Peyer's patch (tissue), 4 donors: ENCODE measurements at regions not wholly inside any gene's neighbourhood (a gene's known extent, or its start where the extent isn't known, plus 50 kb on each side); places are given as distances from the start of the nearest gene placed in this dataset.

Experiments
- POLR2A ChIP-seq, 2 donors: fragments of 450-650 bp; IDR thresholded peaks; one replicate each; pipeline ENCODE4 v1.5.1; 2017; ENCODE audit warnings: antibody characterized with exemption in 2 of 2, mild to moderate bottlenecking in 2 of 2, moderate library complexity in 2 of 2
- TF ChIP-seq, protein P1 (sequence below), 6 experiments: fragments of 450-650 bp in 4 of 6; fragments of 200-600 bp in 2 of 6; sonication (generic) in 1 of 6; IDR thresholded peaks; one replicate each; pipeline ENCODE4 v1.5.1; 2017 to 2019; ENCODE audit warnings: antibody characterized with exemption in 6 of 6, mild to moderate bottlenecking in 3 of 6, moderate library complexity in 1 of 6

DNA sequence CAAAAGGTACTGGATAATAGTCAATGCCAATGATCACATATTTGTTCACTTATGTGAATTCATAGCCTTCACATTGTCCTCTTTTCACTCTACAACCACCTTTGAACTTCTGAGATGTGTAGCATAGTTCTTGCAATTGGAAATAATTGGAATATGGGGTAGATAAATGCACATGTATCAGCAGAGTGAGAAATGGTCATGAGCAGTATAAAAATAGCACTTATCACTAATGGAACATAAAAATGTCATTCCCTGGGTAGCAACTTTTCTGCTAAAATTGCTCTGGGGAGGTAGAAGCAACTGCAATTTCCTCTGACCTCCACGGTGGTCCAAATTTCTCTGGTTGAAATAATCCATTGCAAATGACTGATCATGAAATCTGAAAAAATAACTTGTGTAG is 1785.7 kb upstream of the FLRT2 start:
- TF ChIP-seq, protein P1, sequence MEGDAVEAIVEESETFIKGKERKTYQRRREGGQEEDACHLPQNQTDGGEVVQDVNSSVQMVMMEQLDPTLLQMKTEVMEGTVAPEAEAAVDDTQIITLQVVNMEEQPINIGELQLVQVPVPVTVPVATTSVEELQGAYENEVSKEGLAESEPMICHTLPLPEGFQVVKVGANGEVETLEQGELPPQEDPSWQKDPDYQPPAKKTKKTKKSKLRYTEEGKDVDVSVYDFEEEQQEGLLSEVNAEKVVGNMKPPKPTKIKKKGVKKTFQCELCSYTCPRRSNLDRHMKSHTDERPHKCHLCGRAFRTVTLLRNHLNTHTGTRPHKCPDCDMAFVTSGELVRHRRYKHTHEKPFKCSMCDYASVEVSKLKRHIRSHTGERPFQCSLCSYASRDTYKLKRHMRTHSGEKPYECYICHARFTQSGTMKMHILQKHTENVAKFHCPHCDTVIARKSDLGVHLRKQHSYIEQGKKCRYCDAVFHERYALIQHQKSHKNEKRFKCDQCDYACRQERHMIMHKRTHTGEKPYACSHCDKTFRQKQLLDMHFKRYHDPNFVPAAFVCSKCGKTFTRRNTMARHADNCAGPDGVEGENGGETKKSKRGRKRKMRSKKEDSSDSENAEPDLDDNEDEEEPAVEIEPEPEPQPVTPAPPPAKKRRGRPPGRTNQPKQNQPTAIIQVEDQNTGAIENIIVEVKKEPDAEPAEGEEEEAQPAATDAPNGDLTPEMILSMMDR (IDR thresholded peaks at IDR 0.05) = no peak
- no peak for TF ChIP-seq POLR2A (IDR thresholded peaks at IDR 0.05)
